HFFc6 (cell line): ENCODE measurements at regions not wholly inside any gene's neighbourhood (a gene's known extent, or its start where the extent isn't known, plus 50 kb on each side); places are given as distances from the start of the nearest gene placed in this dataset.

ENCODE experiments used
- DNase-seq: peaks from one replicate; pipeline ENCODE4 v3.0.0-alpha.2; 2018
- H3K27ac Mint-ChIP-seq: 2 replicates; pipeline ENCODE4 v1.8.0; 2020; ENCODE audit warnings: mild to moderate bottlenecking, mixed read lengths
- H3K27me3 Mint-ChIP-seq: 2 replicates; pipeline ENCODE4 v1.8.0; 2021; ENCODE audit warnings: mild to moderate bottlenecking, moderate library complexity, mixed read lengths; ENCODE audit not compliant: insufficient read depth
- H3K36me3 Mint-ChIP-seq: 2 replicates; pipeline ENCODE4 v1.8.0; 2021; ENCODE audit warnings: low read depth, mixed read lengths
- H3K4me1 Mint-ChIP-seq: 2 replicates; pipeline ENCODE4 v1.8.0; 2020; ENCODE audit warnings: low read depth, mixed read lengths
- H3K4me3 Mint-ChIP-seq: 2 replicates; pipeline ENCODE4 v1.8.0; 2020; ENCODE audit warnings: mild to moderate bottlenecking, moderate library complexity, mixed read lengths
- H3K9me3 Mint-ChIP-seq: 2 replicates; pipeline ENCODE4 v1.8.0; 2020; ENCODE audit warnings: mild to moderate bottlenecking, mixed read lengths
- CTCF ChIP-seq: fragments of 200-600 bp; sonication (generic); IDR thresholded peaks from 2 replicates; pipeline ENCODE4 v1.5.0; 2021; ENCODE audit warnings: antibody characterized with exemption, mild to moderate bottlenecking

GRCh38 chr12:70120970-70121369, 122.3 kb upstream of the CNOT2 start:
- Mint-ChIP-seq H3K27ac (no peak overlapping the region), H3K27me3 (no peaks in the 10 kb centered on the region), H3K9me3 (peaks cover under 1% of the 10 kb centered on the region), H3K36me3 (no peaks in the 10 kb centered on the region), H3K4me1 (no peaks in the 10 kb centered on the region), H3K4me3 (no peak overlapping the region)
- no peak for DNase-seq
- no peak for TF ChIP-seq CTCF

- no peak overlapping the region for H3K4me3 Mint-ChIP-seq
- no peaks in the 10 kb centered on the region; the same call in none of the 2 replicates for H3K9me3 Mint-ChIP-seq
- TF ChIP-seq CTCF = no peak
- no peaks in the 10 kb centered on the region for H3K27me3 Mint-ChIP-seq
- H3K27ac Mint-ChIP-seq = no peak overlapping the region
- H3K4me1 Mint-ChIP-seq = no peaks in the 10 kb centered on the region
- H3K36me3 Mint-ChIP-seq = no peaks in the 10 kb centered on the region
- no peak for DNase-seq
These were observed 121.7 kb upstream of the CNOT2 start for GRCh38 chr12:70121562-70121961.

- no peak for TF ChIP-seq CTCF
- H3K4me1 Mint-ChIP-seq = no peaks in the 10 kb centered on the region
- H3K9me3 Mint-ChIP-seq = no peaks in the 10 kb centered on the region; the same call in none of the 2 replicates
- no peak overlapping the region for H3K4me3 Mint-ChIP-seq
- no peaks in the 10 kb centered on the region for H3K27me3 Mint-ChIP-seq
- no peak for DNase-seq
- no peak overlapping the region for H3K27ac Mint-ChIP-seq
- no peaks in the 10 kb centered on the region for H3K36me3 Mint-ChIP-seq
These were observed 120.4 kb upstream of the CNOT2 start for GRCh38 chr12:70122804-70123203.

GRCh38 chr12:70149013-70149412, 94.2 kb upstream of the CNOT2 start:
- H3K9me3 Mint-ChIP-seq = peaks cover 11% of the 10 kb centered on the region
- H3K27me3 Mint-ChIP-seq = no peaks in the 10 kb centered on the region
- TF ChIP-seq CTCF = no peak
- H3K36me3 Mint-ChIP-seq = no peaks in the 10 kb centered on the region
- no peak overlapping the region for H3K4me3 Mint-ChIP-seq
- H3K4me1 Mint-ChIP-seq = no peaks in the 10 kb centered on the region
- no peak for DNase-seq
- H3K27ac Mint-ChIP-seq = no peak overlapping the region

GRCh38 chr12:70149665-70150064, 93.6 kb upstream of the CNOT2 start:
- Mint-ChIP-seq H3K27ac (no peak overlapping the region), H3K4me1 (no peaks in the 10 kb centered on the region), H3K36me3 (no peaks in the 10 kb centered on the region), H3K9me3 (peaks cover 15% of the 10 kb centered on the region), H3K27me3 (no peaks in the 10 kb centered on the region), H3K4me3 (no peak overlapping the region)
- no peak for TF ChIP-seq CTCF
- DNase-seq = no peak

- H3K27me3 Mint-ChIP-seq = no peaks in the 10 kb centered on the region
- no peak for TF ChIP-seq CTCF
- no peaks in the 10 kb centered on the region for H3K4me1 Mint-ChIP-seq
- peaks cover 21% of the 10 kb centered on the region for H3K9me3 Mint-ChIP-seq
- no peak overlapping the region for H3K4me3 Mint-ChIP-seq
- no peak overlapping the region for H3K27ac Mint-ChIP-seq
- DNase-seq = no peak
- no peaks in the 10 kb centered on the region for H3K36me3 Mint-ChIP-seq
These were observed 93.0 kb upstream of the CNOT2 start for GRCh38 chr12:70150230-70150629.
